Motor neuron (in vitro differentiated cells): ENCODE measurements at regions not wholly inside any gene's neighbourhood (a gene's known extent, or its start where the extent isn't known, plus 50 kb on each side); places are given as distances from the start of the nearest gene placed in this dataset.

Experiments used
- ATAC-seq, 8 experiments: fragments of 200-7000 bp; cut with Tn5 transposase; replicated peaks in 6 of 8; 2 replicates each; pipeline ENCODE4 v1.8.0; 2021; ENCODE audit warnings: mild to moderate bottlenecking in 8 of 8, moderate library complexity in 8 of 8
- H3K27ac ChIP-seq, 2 donors: fragments of 250-450 bp; sonication (Bioruptor Pico); 2 replicates each; pipeline ENCODE4 v1.9.0; 2021; ENCODE audit warnings: antibody characterized with exemption in 2 of 2, mild to moderate bottlenecking in 2 of 2, moderate library complexity in 1 of 2
- H3K4me1 ChIP-seq, 2 donors: fragments of 250-450 bp; sonication (Bioruptor Pico); replicated peaks in 1 of 2; 2 replicates each; pipeline ENCODE4 v1.6.1; 2021; ENCODE audit warnings: antibody characterized with exemption in 2 of 2, mild to moderate bottlenecking in 2 of 2, moderate library complexity in 1 of 2
- H3K4me3 ChIP-seq, 5 donors: fragments of 250-450 bp; sonication (Bioruptor Pico); 2 replicates each; pipeline ENCODE4 v1.9.0; 2021; ENCODE audit warnings: antibody characterized with exemption in 5 of 5, mild to moderate bottlenecking in 5 of 5, moderate library complexity in 4 of 5
- WGBS, 10 experiments: fragments of 450-650 bp; shearing (Covaris generic); methylation state at CpG; one replicate each; pipeline ENCODE4 v1.0.0; 2022; 5-methylcytosine and 5-hydroxymethylcytosine counted together
- in situ Hi-C, 9 experiments: fragments of 400-800 bp; cut with MboI; loops; one replicate each; pipeline ENCODE4 v1.15.0; 2021; ENCODE audit warnings: low sequenced_read_pairs in 9 of 9, low pct_unique_long_range_greater_than_20kb in 2 of 9; ENCODE audit not compliant: unreplicated experiment in 9 of 9

GRCh38 chr6:91824331-91824730 is 1237.5 kb upstream of the MAP3K7 start:
- H3K4me3 ChIP-seq, result no peak overlapping the region
- in situ Hi-C loops, result no loop called here
- no peaks in the 10 kb centered on the region for H3K4me1 ChIP-seq
- no peak for ATAC-seq
- H3K27ac ChIP-seq, result no peak overlapping the region

GRCh38 chr6:91822581-91822980 is 1235.7 kb upstream of the MAP3K7 start:
- H3K27ac ChIP-seq, result no peak overlapping the region
- in situ Hi-C loops, result no loop called here
- H3K4me3 ChIP-seq, result no peak overlapping the region
- no peak for ATAC-seq
- no peaks in the 10 kb centered on the region for H3K4me1 ChIP-seq

- Histone ChIP-seq H3K4me1 (no peaks in the 10 kb centered on the region), H3K27ac (no peak overlapping the region), H3K4me3 (no peak overlapping the region)
- in situ Hi-C loops, result no loop called here
- WGBS, 10 experiments, result 60 to 100% (median 97%) methylated on average over 1 to 14 of the region's 18 CpGs
- ATAC-seq, result no peak
Measured at GRCh38 chr6:91816335-91816734, 1229.5 kb upstream of the MAP3K7 start.

- H3K27ac ChIP-seq, result no peak overlapping the region
- WGBS, 10 experiments, result 0 to 100% (median 92%) methylated on average over 1 to 3 of the region's 3 CpGs; no CpG with 5 or more reads in 1 of the 10 experiments
- in situ Hi-C loops, result no loop called here
Measured at GRCh38 chr6:91813641-91814040, 1226.8 kb upstream of the MAP3K7 start.

GRCh38 chr6:91812596-91813274 is 1225.9 kb upstream of the MAP3K7 start:
- Histone ChIP-seq H3K4me1 (peaks cover 0 to 2% of the 10 kb centered on the region in 2 donors), H3K4me3 (no peak overlapping the region), H3K27ac (no peak overlapping the region)
- no peak for ATAC-seq
- in situ Hi-C loops, result no loop called here
- 0 to 88% (median 60%) methylated on average over 1 of the region's 1 CpG; no CpG with 5 or more reads in 5 of the 10 experiments for WGBS, 10 experiments

More at GRCh38 chr6:91813641-91814040, 1226.8 kb upstream of the MAP3K7 start:
- H3K4me3 ChIP-seq, result no peak overlapping the region
- H3K4me1 ChIP-seq, result peaks cover 0 to 2% of the 10 kb centered on the region in 2 donors
- ATAC-seq, result no peak

- Histone ChIP-seq H3K27ac (no peak overlapping the region), H3K4me3 (no peak overlapping the region), H3K4me1 (peaks cover 0 to 1% of the 10 kb centered on the region in 2 donors)
- 0 to 100% (median 55%) methylated on average over 1 to 3 of the region's 3 CpGs; no CpG with 5 or more reads in 2 of the 10 experiments for WGBS, 10 experiments
- in situ Hi-C loops, result no loop called here
- no peak for ATAC-seq
Measured at GRCh38 chr6:91804981-91805380, 1218.1 kb upstream of the MAP3K7 start.

GRCh38 chr6:91802431-91802830 is 1215.6 kb upstream of the MAP3K7 start:
- ATAC-seq, result no peak
- in situ Hi-C loops, result no loop called here
- H3K4me1 ChIP-seq, result no peaks in the 10 kb centered on the region
- no peak overlapping the region for H3K27ac ChIP-seq
- 0 to 100% (median 94%) methylated on average over 1 of the region's 1 CpG; no CpG with 5 or more reads in 1 of the 10 experiments for WGBS, 10 experiments
- H3K4me3 ChIP-seq, result no peak overlapping the region

- in situ Hi-C loops, result no loop called here
- peak in 5 of 8 experiments; percentile 46 to 65 (median 63) for ATAC-seq
- no peak overlapping the region for H3K4me3 ChIP-seq
- 0 to 100% (median 79%) methylated on average over 1 of the region's 1 CpG; no CpG with 5 or more reads in 1 of the 10 experiments for WGBS, 10 experiments
- H3K4me1 ChIP-seq, result no peaks in the 10 kb centered on the region
- no peak overlapping the region for H3K27ac ChIP-seq
Measured at GRCh38 chr6:91796603-91797002, 1209.7 kb upstream of the MAP3K7 start.

- no peaks in the 10 kb centered on the region for H3K4me1 ChIP-seq
- WGBS, 10 experiments, result 0 to 68% (median 30%) methylated on average over 1 to 2 of the region's 2 CpGs; no CpG with 5 or more reads in 2 of the 10 experiments
- ATAC-seq, result no peak
- no peak overlapping the region for H3K4me3 ChIP-seq
- in situ Hi-C loops, result no loop called here
- H3K27ac ChIP-seq, result no peak overlapping the region
Measured at GRCh38 chr6:91788501-91788900, 1201.6 kb upstream of the MAP3K7 start.

- Histone ChIP-seq H3K4me3 (no peak overlapping the region), H3K4me1 (peaks cover 0 to 4% of the 10 kb centered on the region in 2 donors), H3K27ac (no peak overlapping the region)
- ATAC-seq, result peak in 2 of 8 experiments; percentile 46 to 84
- 23 to 90% (median 79%) methylated on average over 2 to 11 of the region's 11 CpGs; no CpG with 5 or more reads in 1 of the 10 experiments for WGBS, 10 experiments
- in situ Hi-C loops, result no loop called here
Measured at GRCh38 chr6:91786474-91787184, 1199.8 kb upstream of the MAP3K7 start.

- 0 to 67% (median 51%) methylated on average over 1 to 2 of the region's 2 CpGs; no CpG with 5 or more reads in 2 of the 10 experiments for WGBS, 10 experiments
- ATAC-seq, result peak in 7 of 8 experiments; percentile 59 to 90 (median 87)
- H3K4me1 ChIP-seq, result peaks cover 0 to 4% of the 10 kb centered on the region in 2 donors
- no peak overlapping the region for H3K27ac ChIP-seq
- in situ Hi-C loops, result no loop called here
- H3K4me3 ChIP-seq, result no peak overlapping the region
Measured at GRCh38 chr6:91782802-91783201, 1195.9 kb upstream of the MAP3K7 start.

- in situ Hi-C loops, result no loop called here
- peak in 3 of 8 experiments; percentile 12 to 32 (median 30) for ATAC-seq
- peaks cover 0 to 4% of the 10 kb centered on the region in 2 donors for H3K4me1 ChIP-seq
Measured at GRCh38 chr6:91781946-91782345, 1195.1 kb upstream of the MAP3K7 start.

GRCh38 chr6:91780270-91780669 is 1193.4 kb upstream of the MAP3K7 start:
- in situ Hi-C loops, result no loop called here
- H3K27ac ChIP-seq, result no peak overlapping the region
- H3K4me3 ChIP-seq, result no peak overlapping the region
- 0 to 100% (median 79%) methylated on average over 1 to 2 of the region's 2 CpGs; no CpG with 5 or more reads in 2 of the 10 experiments for WGBS, 10 experiments
- no peak for ATAC-seq
- peaks cover 0 to 4% of the 10 kb centered on the region in 2 donors for H3K4me1 ChIP-seq

More at GRCh38 chr6:91781946-91782345, 1195.1 kb upstream of the MAP3K7 start:
- WGBS, 10 experiments, result 0 to 79% (median 0%) methylated on average over 1 to 3 of the region's 3 CpGs; no CpG with 5 or more reads in 3 of the 10 experiments
- H3K27ac ChIP-seq, result no peak overlapping the region
- H3K4me3 ChIP-seq, result no peak overlapping the region
